H1 (cell line): ENCODE measurements at regions not wholly inside any gene's neighbourhood (a gene's known extent, or its start where the extent isn't known, plus 50 kb on each side); places are given as distances from the start of the nearest gene placed in this dataset.

Source experiments
- CTCF ChIA-PET: fragments of 300-600 bp; sonication (Branson Sonifier 250); formaldehyde crosslinking; loops from one replicate; lab custom pipeline; 2021; ENCODE audit not compliant: partially characterized antibody; lab: Charles Lee
- POLR2A ChIA-PET: fragments of 300-600 bp; sonication (Branson Sonifier 250); formaldehyde crosslinking; loops from one replicate; lab custom pipeline; 2021; ENCODE audit warnings: inconsistent platforms; ENCODE audit not compliant: partially characterized antibody; lab: Charles Lee
- DNase-seq, 2 experiments: peaks; one replicate each; pipeline versions ENCODE4 v3.0.0 to v3.0.0-alpha.2; 2010 to 2022; ENCODE audit warnings: low spot score in 2 of 2, low read depth in 1 of 2, mixed read lengths in 1 of 2
- FAIRE-seq: peaks from 2 replicates; lab custom pipeline; 2011; peaks lifted over from hg19 to GRCh38; lab: Jason Lieb, UNC
- H2AFZ ChIP-seq: 2 replicates; pipeline ENCODE4 v1.8.1; 2012; ENCODE audit warnings: low read length, inconsistent platforms
- H2AK5ac ChIP-seq: 2 replicates; pipeline ENCODE4 v1.6.1; 2013; ENCODE audit warnings: low read depth, low read length
- H2BK120ac ChIP-seq: replicated peaks from 2 replicates; pipeline ENCODE3; 2013; ENCODE audit warnings: low read depth, low read length, inconsistent platforms
- H2BK12ac ChIP-seq: 2 replicates; pipeline ENCODE4 v1.6.1; 2013; ENCODE audit warnings: low read depth, low read length
- H2BK15ac ChIP-seq: 2 replicates; pipeline ENCODE4 v1.6.1; 2013; ENCODE audit warnings: low read length
- H2BK20ac ChIP-seq: 2 replicates; pipeline ENCODE4 v1.6.1; 2013; ENCODE audit warnings: low read length
- H2BK5ac ChIP-seq: 2 replicates; pipeline ENCODE4 v1.6.1; 2013; ENCODE audit warnings: low read depth, low read length
- H3K14ac ChIP-seq: 2 replicates; pipeline ENCODE4 v1.6.1; 2013; ENCODE audit warnings: inconsistent platforms; ENCODE audit not compliant: insufficient read length
- H3K18ac ChIP-seq: 2 replicates; pipeline ENCODE4 v1.6.1; 2013; ENCODE audit warnings: low read length; ENCODE audit errors: extremely low read depth
- H3K23ac ChIP-seq: 2 replicates; pipeline ENCODE4 v1.6.1; 2013; ENCODE audit warnings: inconsistent platforms; ENCODE audit not compliant: insufficient read length
- H3K23me2 ChIP-seq: 2 replicates; pipeline ENCODE4 v1.6.1; 2013; ENCODE audit warnings: low read depth, low read length
- H3K27ac ChIP-seq: 2 replicates; pipeline ENCODE4 v1.6.1; 2011; ENCODE audit warnings: low read depth, low read length, inconsistent platforms
- H3K27me3 ChIP-seq, 4 experiments: replicated peaks in 1 of 4; 1 replicate in 1 of 4; 2 replicates in 3 of 4; pipeline versions ENCODE4 v1.6.1 to v1.8.1; 2011 to 2013; ENCODE audit warnings: low read length in 3 of 4, mild to moderate bottlenecking in 3 of 4, inconsistent platforms in 2 of 4, mixed read lengths in 2 of 4, moderate library complexity in 1 of 4; ENCODE audit not compliant: control insufficient read depth in 3 of 4, insufficient read depth in 3 of 4; ENCODE audit errors: extremely low read depth in 1 of 4
- H3K36me3 ChIP-seq, 4 experiments: 2 replicates each; pipeline versions ENCODE4 v1.6.1 to v1.8.1; 2011 to 2013; ENCODE audit warnings: mild to moderate bottlenecking in 4 of 4, low read length in 3 of 4, moderate library complexity in 2 of 4, control low read depth in 1 of 4, inconsistent platforms in 1 of 4; ENCODE audit not compliant: insufficient read depth in 4 of 4, control insufficient read depth in 2 of 4
- H3K4ac ChIP-seq: replicated peaks from 2 replicates; pipeline ENCODE3; 2013; ENCODE audit warnings: low read length, low read depth, mixed read lengths, inconsistent platforms; ENCODE audit not compliant: insufficient read length
- H3K4me1 ChIP-seq, 4 experiments: replicated peaks in 1 of 4; 1 replicate in 1 of 4; 2 replicates in 3 of 4; pipeline versions ENCODE4 v1.6.1 to v1.8.1; 2011 to 2013; ENCODE audit warnings: low read length in 3 of 4, inconsistent platforms in 2 of 4, mixed read lengths in 1 of 4; ENCODE audit not compliant: insufficient read depth in 4 of 4, control insufficient read depth in 3 of 4
- H3K4me2 ChIP-seq, 2 experiments: 2 replicates each; pipeline versions ENCODE4 v1.6.1 to v1.8.1; 2011 to 2013; ENCODE audit warnings: low read depth in 2 of 2, low read length in 2 of 2, control low read depth in 1 of 2, inconsistent platforms in 1 of 2, mild to moderate bottlenecking in 1 of 2; ENCODE audit not compliant: insufficient read depth in 1 of 2
- H3K4me3 ChIP-seq, 4 experiments: fragments of 200-600, 300-600 bp in 1 of 4; sonication (generic), shearing (Covaris generic), sonication (Bioruptor Twin) in 1 of 4; 2 replicates each; pipeline versions ENCODE4 v1.5.1 to v1.8.1; 2011 to 2016; ENCODE audit warnings: low read length in 4 of 4, low read depth in 3 of 4, control low read depth in 2 of 4, inconsistent platforms in 2 of 4, mild to moderate bottlenecking in 2 of 4, mixed read lengths in 1 of 4, moderate library complexity in 1 of 4; ENCODE audit not compliant: insufficient read depth in 2 of 4; ENCODE audit errors: extremely low read depth in 1 of 4
- H3K56ac ChIP-seq: replicated peaks from 2 replicates; pipeline ENCODE3; 2013; ENCODE audit warnings: low read depth, mild to moderate bottlenecking, mixed read lengths, low read length, inconsistent platforms; ENCODE audit not compliant: insufficient read length
- H3K79me1 ChIP-seq: 2 replicates; pipeline ENCODE4 v1.6.1; 2013; ENCODE audit warnings: low read depth, low read length, control low read depth
- H3K79me2 ChIP-seq, 2 experiments: 2 replicates each; pipeline versions ENCODE4 v1.6.1 to v1.8.1; 2012 to 2013; ENCODE audit warnings: low read length in 2 of 2, mild to moderate bottlenecking in 2 of 2, inconsistent platforms in 1 of 2; ENCODE audit not compliant: insufficient read depth in 2 of 2, control insufficient read depth in 1 of 2
- H3K9ac ChIP-seq, 4 experiments: replicated peaks in 1 of 4; 1 replicate in 1 of 4; 2 replicates in 3 of 4; pipeline versions ENCODE4 v1.6.1 to v1.8.1; 2011 to 2013; ENCODE audit warnings: low read depth in 3 of 4, low read length in 3 of 4, control low read depth in 2 of 4, mild to moderate bottlenecking in 2 of 4, moderate library complexity in 2 of 4, inconsistent platforms in 1 of 4; ENCODE audit errors: extremely low read depth in 1 of 4
- H3K9me3 ChIP-seq, 2 experiments: 2 replicates each; pipeline versions ENCODE4 v1.6.1 to v1.8.1; 2012 to 2013; ENCODE audit warnings: mild to moderate bottlenecking in 2 of 2, moderate library complexity in 2 of 2, control low read depth in 1 of 2, inconsistent platforms in 1 of 2, low read depth in 1 of 2, low read length in 1 of 2, mixed read lengths in 1 of 2; ENCODE audit not compliant: insufficient read depth in 2 of 2
- H4K20me1 ChIP-seq, 2 experiments: replicated peaks in 1 of 2; 2 replicates each; pipeline versions ENCODE3 to v1.8.1; 2011 to 2013; ENCODE audit warnings: inconsistent platforms in 2 of 2, low read length in 2 of 2, mild to moderate bottlenecking in 1 of 2; ENCODE audit not compliant: insufficient read depth in 2 of 2, control insufficient read depth in 1 of 2
- H4K5ac ChIP-seq: 2 replicates; pipeline ENCODE4 v1.6.1; 2013; ENCODE audit warnings: low read length, low read depth, mixed read lengths, inconsistent platforms; ENCODE audit not compliant: insufficient read length
- H4K8ac ChIP-seq: 2 replicates; pipeline ENCODE4 v1.8.0; 2013; ENCODE audit warnings: mild to moderate bottlenecking, moderate library complexity, low read length, inconsistent platforms; ENCODE audit not compliant: insufficient read depth; ENCODE audit errors: extremely low read depth
- H4K91ac ChIP-seq: replicated peaks from 2 replicates; pipeline ENCODE3; 2013; ENCODE audit warnings: low read length, mixed read lengths, inconsistent platforms; ENCODE audit not compliant: insufficient read length
- BACH1 ChIP-seq: IDR thresholded peaks from 2 replicates; pipeline ENCODE4 v1.6.1; 2012; ENCODE audit warnings: low read length, improper control_type of control experiment
- BRCA1 ChIP-seq: IDR thresholded peaks from 2 replicates; pipeline ENCODE4 v1.6.1; 2012; ENCODE audit warnings: low read depth, low read length, improper control_type of control experiment
- CHD2 ChIP-seq: IDR thresholded peaks from 2 replicates; pipeline ENCODE4 v1.6.1; 2012; ENCODE audit warnings: low read length, improper control_type of control experiment
- CREB1 ChIP-seq: IDR thresholded peaks from 2 replicates; pipeline ENCODE4 v1.6.1; 2012; ENCODE audit warnings: inconsistent platforms
- CTCF ChIP-seq, 3 experiments: IDR thresholded peaks; 1 replicate in 2 of 3; 2 replicates in 1 of 3; pipeline versions ENCODE4 v1.5.1 to v1.6.1; 2011; ENCODE audit warnings: low read length in 3 of 3, mild to moderate bottlenecking in 3 of 3, inconsistent platforms in 2 of 3, low read depth in 1 of 3, moderate library complexity in 1 of 3; ENCODE audit not compliant: insufficient read depth in 1 of 3; ENCODE audit errors: control extremely low read depth in 1 of 3
- JUND ChIP-seq: IDR thresholded peaks from 2 replicates; pipeline ENCODE4 v1.6.1; 2011; ENCODE audit warnings: mild to moderate bottlenecking, improper control_type of control experiment, low read length
- SIRT6 ChIP-seq: IDR thresholded peaks from one replicate; pipeline ENCODE4 v1.7.1; 2012; ENCODE audit warnings: low read length, inconsistent platforms
- SIX5 ChIP-seq: IDR thresholded peaks from 2 replicates; pipeline ENCODE4 v1.6.1; 2011; ENCODE audit warnings: mild to moderate bottlenecking, low read depth, low read length
- SUZ12 ChIP-seq: fragments of 200-600 bp; sonication (generic); IDR thresholded peaks from 2 replicates; pipeline ENCODE4 v1.6.1; 2012; ENCODE audit warnings: mild to moderate bottlenecking, inconsistent platforms, low read length, moderate library complexity, mixed read lengths
- TEAD4 ChIP-seq: IDR thresholded peaks from 2 replicates; pipeline ENCODE4 v1.6.1; 2012; ENCODE audit warnings: low read depth, low read length, inconsistent platforms, mixed read lengths
- WGBS, 2 experiments: shearing (Covaris generic) in 1 of 2; methylation state at CpG; one replicate each; pipeline versions ENCODE4 v1.1.6 to v1.1.7; 2013 to 2015; ENCODE audit warnings: low lambda C conversion rate in 2 of 2, mixed read lengths in 2 of 2, inconsistent platforms in 1 of 2, low coverage in 1 of 2, missing lambda C conversion rate in 1 of 2; ENCODE audit not compliant: insufficient replicate concordance in 2 of 2, insufficient coverage in 1 of 2, insufficient read length in 1 of 2; ENCODE audit errors: extremely low coverage in 1 of 2, missing lambda C conversion rate in 1 of 2; 5-methylcytosine and 5-hydroxymethylcytosine counted together

- Histone ChIP-seq H2BK120ac (no peak overlapping the region), H4K8ac (no peak overlapping the region), H3K79me2 (no peaks in the 10 kb centered on the region), H2BK12ac (no peak overlapping the region), H3K23me2 (no peaks in the 10 kb centered on the region), H3K36me3 (no peaks in the 10 kb centered on the region), H3K9me3 (no peaks in the 10 kb centered on the region), H2BK15ac (no peak overlapping the region), H3K4me2 (no peak overlapping the region), H3K14ac (no peak overlapping the region), H3K79me1 (no peaks in the 10 kb centered on the region), H3K27ac (no peak overlapping the region), H3K23ac (no peak overlapping the region), H3K9ac (no peak overlapping the region), H2AFZ (no peak overlapping the region), H2AK5ac (no peak overlapping the region), H3K18ac (no peak overlapping the region), H3K4me3 (no peak overlapping the region), H3K4me1 (no peaks in the 10 kb centered on the region), H3K56ac (no peak overlapping the region), H2BK5ac (no peak overlapping the region), H3K4ac (no peak overlapping the region), H3K27me3 (no peaks in the 10 kb centered on the region), H4K20me1 (no peaks in the 10 kb centered on the region), H4K91ac (no peak overlapping the region), H2BK20ac (no peak overlapping the region), H4K5ac (no peak overlapping the region)
- FAIRE-seq = no peak
- 80% methylated on average over 5 of the region's 5 CpGs; no CpG with 5 or more reads in 1 of the 2 experiments for WGBS, 2 experiments
- DNase-seq = no peak
- POLR2A ChIA-PET = no interaction called here
- CTCF ChIA-PET = interaction anchor here (0.8 to 1.6 kb wide), 2 partner anchors 247 to 308 kb away, joined by 3 read pairs; no protein-coding TSS in a partner anchor
- TF ChIP-seq SIRT6 = no peak
- no peak for TF ChIP-seq SIX5
- no peak for TF ChIP-seq CTCF (IDR thresholded peaks at IDR 0.05; ENCODE audit: control extremely low read depth in 1 of 3, insufficient read depth in 1 of 3, low read depth in 1 of 3, low read length in 3 of 3)
- TF ChIP-seq CREB1 = no peak
- no peak for TF ChIP-seq TEAD4
- TF ChIP-seq BRCA1 = no peak
- TF ChIP-seq JUND = no peak
- no peak for TF ChIP-seq BACH1
- TF ChIP-seq SUZ12 = no peak
- no peak for TF ChIP-seq CHD2
Measured at GRCh38 chr2:217413193-217413592, 553.3 kb upstream of the TNP1 start.
